WTC11 (cell line): ENCODE measurements at regions not wholly inside any gene's neighbourhood (a gene's known extent, or its start where the extent isn't known, plus 50 kb on each side); places are given as distances from the start of the nearest gene placed in this dataset. TPM values are rescaled to one million over a fixed set of nuclear protein-coding genes. Genes with fewer than 3 reads are reported as not detected.
"Not testable (repeated sequence)": the region's sequence is repeated elsewhere in the genome, so short reads cannot be mapped to it uniquely, and the experiment has no call there.

ENCODE experiments used
- ATAC-seq: fragments of 200-7000 bp; cut with Tn5 transposase; 2 replicates; pipeline ENCODE4 v1.10.0; 2021; ENCODE audit warnings: mild to moderate bottlenecking, moderate library complexity
- CTCF ChIA-PET: fragments of 300-600 bp; sonication (Branson Sonifier 250); formaldehyde crosslinking; loops from one replicate; lab custom pipeline; 2021; ENCODE audit warnings: antibody characterized with exemption; lab: Charles Lee
- POLR2A ChIA-PET: fragments of 350-600 bp; sonication (Branson Sonifier 250); formaldehyde crosslinking; loops from one replicate; lab custom pipeline; 2021; ENCODE audit warnings: antibody characterized with exemption; lab: Charles Lee
- DNase-seq: peaks from one replicate; pipeline ENCODE4 v3.0.0; 2021; ENCODE audit warnings: low spot score
- H3K27ac Mint-ChIP-seq: 2 replicates; pipeline ENCODE4 v1.8.0; 2021; ENCODE audit warnings: mixed read lengths
- H3K27me3 Mint-ChIP-seq: 2 replicates; pipeline ENCODE4 v1.8.0; 2021; ENCODE audit warnings: low read depth, mild to moderate bottlenecking, moderate library complexity, mixed read lengths
- H3K36me3 Mint-ChIP-seq: 2 replicates; pipeline ENCODE4 v1.8.0; 2021; ENCODE audit warnings: mixed read lengths
- H3K4me1 Mint-ChIP-seq: 2 replicates; pipeline ENCODE4 v1.8.0; 2022; ENCODE audit warnings: mixed read lengths
- H3K4me3 Mint-ChIP-seq: 2 replicates; pipeline ENCODE4 v1.8.0; 2021; ENCODE audit warnings: mild to moderate bottlenecking, moderate library complexity, mixed read lengths
- H3K9me3 Mint-ChIP-seq: 2 replicates; pipeline ENCODE4 v1.8.0; 2021; ENCODE audit warnings: mixed read lengths
- AR ChIP-seq: fragments of 250-450 bp; sonication (Bioruptor Pico); IDR thresholded peaks from 2 replicates; pipeline ENCODE4 v1.9.0; 2021; ENCODE audit warnings: mild to moderate bottlenecking
- CDX4 ChIP-seq: fragments of 250-450 bp; sonication (Bioruptor Pico); IDR thresholded peaks from 2 replicates; pipeline ENCODE4 v1.9.0; 2021; ENCODE audit warnings: moderate library complexity, mild to moderate bottlenecking, inconsistent platforms, borderline replicate concordance
- FOXK1 ChIP-seq: sonication (generic); formaldehyde crosslinking; IDR thresholded peaks from 2 replicates; pipeline ENCODE4 v1.8.0; 2022; ENCODE audit warnings: mild to moderate bottlenecking, moderate library complexity, missing genetic modification reagents
- MXD4 ChIP-seq: fragments of 250-450 bp; sonication (Bioruptor Pico); IDR thresholded peaks from 2 replicates; pipeline ENCODE4 v1.8.0; 2021; ENCODE audit warnings: mild to moderate bottlenecking, moderate library complexity, borderline replicate concordance
- NFATC4 ChIP-seq: fragments of 250-450 bp; sonication (Bioruptor Pico); IDR thresholded peaks from 2 replicates; pipeline ENCODE4 v1.9.0; 2021; ENCODE audit warnings: mild to moderate bottlenecking
- NFYB ChIP-seq: sonication (generic); formaldehyde crosslinking; conservative IDR thresholded peaks from 2 replicates; pipeline ENCODE4 v1.8.0; 2022; ENCODE audit warnings: low read depth, missing genetic modification reagents
- SP1 ChIP-seq: sonication (generic); formaldehyde crosslinking; conservative IDR thresholded peaks from 2 replicates; pipeline ENCODE4 v1.8.1; 2022; ENCODE audit warnings: missing genetic modification reagents
- USF1 ChIP-seq: sonication (generic); formaldehyde crosslinking; IDR thresholded peaks from 2 replicates; pipeline ENCODE4 v1.8.0; 2022; ENCODE audit warnings: mild to moderate bottlenecking, missing genetic modification reagents
- ZMAT4 ChIP-seq: fragments of 250-450 bp; sonication (Bioruptor Pico); IDR thresholded peaks from 2 replicates; pipeline ENCODE4 v1.9.0; 2021; ENCODE audit warnings: mild to moderate bottlenecking
- ZNF219 ChIP-seq: sonication (generic); formaldehyde crosslinking; IDR thresholded peaks from 2 replicates; pipeline ENCODE4 v1.8.0; 2023; ENCODE audit warnings: missing genetic modification reagents, mild to moderate bottlenecking, borderline replicate concordance
- ZNF317 ChIP-seq: sonication (generic); formaldehyde crosslinking; IDR thresholded peaks from 2 replicates; pipeline ENCODE4 v1.8.1; 2023; ENCODE audit warnings: low read depth, mild to moderate bottlenecking, moderate library complexity, missing genetic modification reagents, borderline replicate concordance
- ZSCAN18 ChIP-seq: fragments of 250-450 bp; sonication (Bioruptor Pico); IDR thresholded peaks from 2 replicates; pipeline ENCODE4 v2.1.2; 2022; ENCODE audit warnings: mild to moderate bottlenecking, moderate library complexity
- microRNA-seq: library from miRNA; unstranded; fragments of <30 nt; microRNA quantifications from one replicate; pipeline ENCODE4 v1.2.0, GENCODE V29; 2022; ENCODE audit warnings: borderline number of aligned reads
- TF ChIP-seq, protein P1 (sequence below): sonication (generic); formaldehyde crosslinking; IDR thresholded peaks from 2 replicates; pipeline ENCODE4 v1.8.0; 2023; ENCODE audit warnings: missing genetic modification reagents

- TF ChIP-seq, protein P1, sequence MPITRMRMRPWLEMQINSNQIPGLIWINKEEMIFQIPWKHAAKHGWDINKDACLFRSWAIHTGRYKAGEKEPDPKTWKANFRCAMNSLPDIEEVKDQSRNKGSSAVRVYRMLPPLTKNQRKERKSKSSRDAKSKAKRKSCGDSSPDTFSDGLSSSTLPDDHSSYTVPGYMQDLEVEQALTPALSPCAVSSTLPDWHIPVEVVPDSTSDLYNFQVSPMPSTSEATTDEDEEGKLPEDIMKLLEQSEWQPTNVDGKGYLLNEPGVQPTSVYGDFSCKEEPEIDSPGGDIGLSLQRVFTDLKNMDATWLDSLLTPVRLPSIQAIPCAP (CRISPR knock-in tag) = no peak
- TF ChIP-seq USF1 (CRISPR knock-in tag) (no peak), ZNF317 (no peak), ZSCAN18 (CRISPR knock-in tag) (no peak), ZNF219 (CRISPR knock-in tag) (no peak), FOXK1 (CRISPR knock-in tag) (no peak), CDX4 (CRISPR knock-in tag) (no peak), ZMAT4 (CRISPR knock-in tag) (no peak), SP1 (CRISPR knock-in tag) (no peak)
- TF ChIP-seq, all 79 proteins: peak for 0
Observed at GRCh38 chr3:151526757-151527156, 65.9 kb upstream of the IGSF10 start (continued).

DNA sequence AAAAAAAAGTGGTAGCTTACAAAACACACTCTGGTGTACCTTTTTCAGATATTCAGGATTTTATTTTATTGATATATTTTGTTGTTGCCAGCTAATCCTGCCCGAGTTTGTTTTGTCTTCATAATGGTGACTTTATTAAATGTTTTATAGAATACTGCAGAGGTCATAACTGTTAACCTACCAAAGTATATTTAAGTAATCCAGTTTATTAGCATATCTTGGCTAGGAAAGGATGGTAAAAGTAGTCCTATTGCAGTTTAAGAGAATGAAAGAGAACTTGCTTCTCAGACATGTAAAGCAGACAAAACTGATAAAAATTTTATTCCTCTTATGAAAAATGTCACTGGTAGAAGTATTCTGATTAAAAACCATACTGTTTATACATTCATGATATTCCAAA is 59.2 kb upstream of the IGSF10 start:
- Mint-ChIP-seq H3K4me3 (no peak overlapping the region), H3K9me3 (peaks cover 15% of the 10 kb centered on the region), H3K27ac (no peak overlapping the region), H3K4me1 (no peaks in the 10 kb centered on the region), H3K27me3 (no peaks in the 10 kb centered on the region), H3K36me3 (peaks cover 5% of the 10 kb centered on the region; the same call in 1 of the 2 replicates)
- ATAC-seq = no peak
- ChIA-PET POLR2A (no interaction called here), CTCF (interaction anchor here (0.6 kb wide), 1 partner anchor 369 kb away, joined by 3 read pairs; no protein-coding TSS in a partner anchor)
- no peak for TF ChIP-seq NFYB
- TF ChIP-seq AR (CRISPR knock-in tag) = no peak
- no peak for TF ChIP-seq NFATC4 (CRISPR knock-in tag)
- no peak for TF ChIP-seq MXD4
- DNase-seq = no peak

DNA sequence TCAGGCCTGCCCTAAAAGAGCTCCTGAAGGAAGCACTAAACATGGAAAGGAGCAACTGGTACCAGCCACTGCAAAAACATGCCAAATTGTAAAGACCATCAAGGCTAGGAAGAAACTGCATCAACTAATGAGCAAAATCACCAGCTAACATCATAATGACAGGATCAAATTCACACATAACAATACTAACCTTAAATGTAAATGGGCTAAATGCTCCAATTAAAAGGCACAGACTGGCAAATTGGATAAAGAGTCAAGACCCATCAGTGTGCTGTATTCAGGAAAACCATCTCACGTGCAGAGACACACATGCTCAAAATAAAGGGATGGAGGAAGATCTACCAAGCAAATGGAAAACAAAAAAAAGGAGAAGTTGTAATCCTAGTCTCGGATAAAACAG is 50.6 kb upstream of the IGSF10 start:
- POLR2A ChIA-PET, DNase-seq, H3K4me1 Mint-ChIP-seq, CTCF ChIA-PET, ATAC-seq, H3K4me3 Mint-ChIP-seq, H3K27me3 Mint-ChIP-seq, H3K27ac Mint-ChIP-seq: not testable (repeated sequence)
- H3K9me3 Mint-ChIP-seq = peaks cover 44% of the 10 kb centered on the region
- peaks cover 26% of the 10 kb centered on the region for H3K36me3 Mint-ChIP-seq

Small RNA genes in the stretch of these regions (microRNA-seq; reads per million reads assigned to microRNA genes)
- gene MIR5186 = not detected
